GM21737 (cell line): ENCODE measurements at regions not wholly inside any gene's neighbourhood (a gene's known extent, or its start where the extent isn't known, plus 50 kb on each side); places are given as distances from the start of the nearest gene placed in this dataset.

ENCODE experiments used
- ATAC-seq: cut with Tn5 transposase; IDR thresholded peaks from one replicate; pipeline ENCODE4 v1.9.1; 2021; ENCODE audit warnings: mild to moderate bottlenecking, moderate library complexity; ENCODE audit not compliant: unreplicated experiment

DNA sequence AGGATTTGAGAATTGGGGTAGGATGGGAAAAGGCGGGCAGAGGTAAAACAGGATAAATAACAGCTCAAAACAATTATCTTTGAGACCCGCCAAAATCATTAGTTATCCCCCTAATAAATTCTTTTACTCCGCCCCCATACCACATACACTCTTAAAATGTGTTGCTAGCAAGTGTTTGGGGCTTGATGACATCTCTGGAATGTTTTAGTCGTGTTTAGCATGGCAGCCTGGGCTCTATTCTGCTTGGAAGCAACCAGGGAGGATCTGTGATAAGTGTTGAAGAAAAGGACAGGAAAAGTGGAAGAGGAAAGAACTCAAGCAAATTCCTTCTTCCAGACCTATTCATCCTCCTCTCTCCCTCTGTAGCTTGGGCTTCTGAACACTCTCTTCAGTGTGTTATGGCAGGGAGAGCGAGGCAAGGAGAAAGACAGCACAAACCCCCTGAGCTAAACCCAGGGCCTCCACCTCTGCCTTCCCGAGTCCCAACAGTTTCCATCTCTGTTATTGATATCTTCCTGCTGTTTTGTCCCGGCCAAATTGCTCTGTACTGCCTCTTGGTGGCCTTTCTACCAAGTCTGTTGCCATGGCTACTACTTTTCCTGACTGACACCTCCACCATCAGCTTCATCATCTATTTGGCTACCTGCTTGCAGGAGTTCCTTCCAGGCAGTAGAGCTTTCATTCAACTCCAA, 135.8 kb downstream of the RPL22L1 start:
- ATAC-seq = no peak

DNA sequence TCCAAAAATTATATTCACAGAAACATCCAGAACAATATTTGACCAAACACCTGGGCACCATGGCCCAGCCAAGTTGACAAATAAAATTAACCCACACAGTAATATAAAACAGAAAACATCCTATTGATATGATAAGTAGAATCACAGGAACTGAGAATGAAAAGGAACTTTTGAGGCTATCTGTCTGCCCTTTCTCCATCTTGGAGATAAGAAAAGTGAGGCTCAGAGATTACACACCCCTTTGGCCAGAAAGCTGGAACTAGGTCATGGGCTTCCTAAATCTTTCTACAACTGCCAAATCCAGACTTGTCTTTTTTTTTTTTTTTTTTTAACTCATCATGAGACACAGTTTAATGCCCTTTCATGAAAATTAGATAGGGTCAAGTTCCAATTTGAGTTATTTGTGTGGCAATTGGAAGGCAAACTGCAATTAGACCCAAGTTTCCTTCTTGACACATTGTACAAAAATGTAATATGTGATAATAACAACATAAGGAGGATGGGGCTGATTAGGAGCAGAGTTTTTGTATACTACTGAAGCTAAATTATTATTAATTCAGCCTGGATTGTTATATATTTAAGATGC, 137.2 kb downstream of the RPL22L1 start:
- ATAC-seq = no peak

DNA sequence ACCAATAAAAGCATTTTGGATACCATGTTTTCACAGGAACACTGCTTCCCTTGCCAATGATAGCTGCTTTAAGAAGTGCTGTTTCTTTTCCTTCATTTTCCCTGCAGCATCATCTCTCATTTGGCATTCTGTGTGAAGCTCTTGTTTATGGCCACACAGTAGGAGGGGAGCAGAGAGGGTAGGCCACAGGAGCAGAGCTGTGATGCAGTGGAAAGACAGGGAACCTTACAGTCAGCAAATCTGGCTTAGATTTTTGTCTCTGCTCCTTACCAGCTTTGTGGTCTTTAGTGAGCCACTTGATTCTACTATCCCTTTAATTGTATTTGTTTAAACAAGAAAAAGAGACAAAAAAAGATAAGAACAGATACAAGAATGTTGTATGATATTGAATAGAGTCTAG, 138.7 kb downstream of the RPL22L1 start:
- ATAC-seq = no peak

DNA sequence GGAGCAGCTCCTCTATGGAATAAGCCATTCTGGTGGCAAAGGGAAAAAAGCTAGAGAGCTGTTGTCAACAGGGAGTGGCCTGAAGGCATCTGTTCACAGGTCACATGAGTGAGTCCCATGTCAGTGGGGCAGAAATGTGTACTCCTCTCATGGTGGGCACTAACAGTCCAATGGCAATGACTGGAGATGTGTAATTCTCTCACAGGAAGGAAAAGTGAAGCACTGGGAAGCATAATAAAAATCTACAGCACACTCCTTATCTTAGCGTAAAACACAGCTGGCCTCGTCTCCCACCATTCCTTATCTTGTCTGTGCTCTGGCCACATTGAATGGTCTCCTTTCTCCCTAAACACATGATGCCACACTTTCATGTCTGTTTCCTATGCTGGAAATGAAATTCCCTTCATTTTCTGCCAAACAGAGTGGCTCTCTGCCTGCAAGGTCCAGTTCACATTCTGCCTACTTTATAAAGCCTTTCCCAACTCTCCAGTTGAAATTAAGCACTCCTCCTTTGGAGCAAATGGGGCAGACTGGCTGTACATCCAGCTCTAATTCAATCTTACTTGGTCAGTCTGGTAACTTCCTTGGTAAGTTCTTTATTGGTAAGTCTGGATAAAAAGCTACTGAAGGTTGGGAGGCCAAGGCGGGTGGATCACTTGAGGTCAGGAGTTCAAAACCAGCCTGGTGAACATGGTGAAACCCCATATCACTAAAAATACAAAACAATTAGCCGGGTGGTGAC, 139.8 kb downstream of the RPL22L1 start:
- ATAC-seq = no peak

DNA sequence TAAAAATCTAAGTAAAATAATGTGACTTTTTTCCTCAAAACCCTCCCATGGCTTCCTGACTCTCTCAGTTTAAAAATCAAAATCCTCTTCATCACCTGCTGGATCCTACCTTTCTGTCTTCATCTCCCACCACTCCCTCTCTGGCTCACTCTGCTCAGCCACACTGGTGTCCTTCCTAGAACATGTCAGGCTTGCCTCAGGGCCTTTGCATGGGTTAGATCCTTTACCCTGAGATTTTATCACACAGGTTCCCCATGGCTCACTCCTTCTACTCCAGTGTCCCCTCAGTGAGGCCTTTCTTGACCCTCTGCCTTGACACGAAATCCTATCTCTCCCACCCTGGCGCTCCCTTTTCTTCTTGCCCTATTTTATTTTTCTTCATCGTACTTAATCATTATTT, 141.8 kb downstream of the RPL22L1 start:
- no peak for ATAC-seq

DNA sequence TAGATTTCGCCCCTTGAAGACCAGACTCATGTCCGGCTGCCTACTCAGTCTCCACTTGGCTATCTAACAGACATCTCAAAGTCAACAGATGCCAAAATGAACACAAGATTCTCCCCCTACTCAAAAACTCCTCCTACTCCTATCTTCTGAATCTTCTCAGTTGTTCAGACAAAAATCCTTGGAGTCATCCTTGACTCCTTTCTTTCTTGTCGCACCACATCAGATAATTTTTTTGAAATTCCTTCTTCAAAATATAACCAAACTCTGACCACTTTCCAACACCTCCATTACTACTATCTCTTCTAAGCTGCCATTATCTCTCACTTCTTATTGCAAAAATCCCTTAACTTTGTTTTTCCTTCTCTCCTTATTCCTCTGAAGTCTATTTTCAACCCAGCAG, 141.9 kb upstream of the SLC7A14 start:
- ATAC-seq = no peak

DNA sequence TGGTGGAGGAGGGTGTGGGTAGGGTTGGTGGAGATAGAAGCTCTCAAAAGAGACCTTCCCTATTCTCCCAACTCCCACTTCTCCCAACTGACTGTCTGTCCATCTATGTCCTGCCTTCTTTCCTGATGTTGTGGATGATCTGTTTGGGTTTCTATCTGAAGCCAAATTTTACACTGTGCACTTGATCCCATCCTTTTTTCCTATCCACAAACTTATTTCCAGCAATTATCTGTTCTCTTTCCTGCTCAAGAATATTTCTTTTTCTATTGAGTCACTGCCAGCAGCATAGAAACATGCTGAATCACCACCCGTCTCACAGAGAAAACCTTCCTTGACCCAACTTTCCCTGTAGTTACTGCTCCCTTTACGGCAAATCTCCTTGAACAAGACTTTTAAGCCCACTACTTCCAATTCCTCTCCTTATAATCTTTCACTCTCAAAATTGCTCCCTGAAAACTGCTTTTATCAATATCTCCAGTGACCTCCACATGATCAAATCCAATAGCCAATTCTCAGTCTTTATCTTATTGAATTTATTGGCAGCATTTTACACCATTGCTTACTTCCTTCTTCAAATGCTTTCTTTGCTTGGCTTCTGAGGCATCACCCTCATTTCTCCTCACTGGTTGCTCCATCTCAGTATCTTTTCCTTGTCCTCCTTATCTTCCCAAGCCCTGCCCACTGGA, 141.2 kb upstream of the SLC7A14 start:
- no peak for ATAC-seq

DNA sequence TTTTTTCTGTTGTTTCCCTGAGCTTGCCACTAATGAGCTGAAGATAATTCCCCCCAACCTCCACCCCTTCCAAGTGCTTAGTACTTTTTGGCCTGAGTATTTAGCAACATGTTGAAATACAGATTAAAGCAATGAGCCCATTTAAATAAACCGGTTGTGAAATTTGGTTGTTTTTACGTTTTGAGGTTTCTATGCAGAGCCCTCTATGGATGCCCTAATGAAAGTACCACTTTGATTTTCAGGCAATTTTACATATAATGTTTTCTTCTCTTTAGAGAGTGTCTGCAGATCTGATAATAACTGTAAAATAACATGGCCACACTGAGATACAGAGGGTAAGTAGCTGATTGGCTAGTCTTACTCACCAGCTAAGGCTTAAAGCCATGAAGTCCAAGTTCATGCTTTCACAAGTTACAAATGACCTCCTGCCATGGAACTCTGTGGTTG, 139.4 kb upstream of the SLC7A14 start:
- ATAC-seq = no peak

DNA sequence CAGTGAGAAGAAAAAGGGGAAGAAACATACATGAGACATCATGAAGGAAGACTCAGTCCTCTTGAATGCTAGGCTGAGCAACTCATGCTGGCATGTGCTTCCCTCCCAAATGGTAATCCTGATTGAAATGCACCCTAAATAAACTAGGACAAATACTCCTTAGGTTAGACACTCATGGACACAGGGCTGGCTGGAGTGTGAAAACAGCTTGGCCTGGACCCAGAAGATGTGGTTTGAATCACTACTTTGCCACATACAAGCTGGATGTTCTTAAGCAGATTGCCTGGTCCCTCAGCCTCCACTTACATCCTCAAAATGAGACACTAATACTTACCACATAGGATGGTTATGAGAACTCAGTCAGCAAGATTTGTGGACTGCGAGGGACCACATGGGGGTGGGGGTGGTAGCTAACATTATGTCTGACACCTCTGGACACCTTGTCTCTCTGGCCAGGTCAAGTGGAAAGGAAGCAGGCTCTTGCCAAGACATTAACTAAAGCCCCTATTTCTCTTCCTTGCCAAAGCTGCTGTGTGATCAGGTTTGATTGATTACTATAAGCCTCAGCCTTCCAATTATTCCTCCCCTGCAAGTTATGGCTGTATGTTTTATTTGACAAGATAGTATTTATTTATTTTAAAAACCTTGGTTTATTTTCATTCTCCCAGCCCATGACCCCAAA, 138.9 kb upstream of the SLC7A14 start:
- ATAC-seq = no peak

DNA sequence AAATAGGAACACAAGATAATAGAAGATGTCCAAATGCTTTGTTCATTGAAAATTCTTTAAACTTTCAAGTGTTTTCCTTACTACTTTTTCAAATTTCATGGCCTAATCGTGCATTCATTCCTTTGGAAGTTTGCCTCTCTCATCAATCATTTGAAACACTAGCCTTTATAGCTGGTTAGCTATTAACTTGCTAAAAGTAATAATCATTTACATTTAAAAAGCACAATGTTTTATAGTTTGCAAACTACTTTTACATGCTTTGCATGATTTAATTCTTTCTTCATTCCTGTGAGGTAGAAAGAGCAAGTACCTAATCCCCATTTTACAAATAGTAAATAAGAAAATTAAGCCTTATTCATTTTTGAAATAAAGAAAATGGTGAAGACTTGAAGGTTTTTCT, 137.4 kb upstream of the SLC7A14 start:
- ATAC-seq = no peak

DNA sequence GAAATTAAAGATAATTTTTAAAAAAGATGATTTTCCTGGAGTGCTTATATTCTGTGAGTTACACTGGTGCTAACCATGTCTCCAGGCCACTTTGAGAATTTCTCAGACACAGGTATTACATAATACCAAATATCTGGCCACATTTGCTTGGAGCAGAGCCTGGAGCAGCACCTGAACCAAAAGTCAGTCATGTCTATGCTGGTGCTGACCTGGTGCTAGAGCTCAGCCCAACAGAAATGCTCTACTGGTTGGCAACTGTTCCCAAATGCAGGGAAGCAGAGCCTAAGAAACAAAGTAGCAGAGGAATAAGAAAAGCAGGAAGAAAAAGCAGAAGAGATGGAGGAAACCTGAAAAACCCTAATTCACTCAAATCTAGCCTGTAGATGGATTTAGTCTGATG, 135.7 kb upstream of the SLC7A14 start:
- ATAC-seq = no peak

DNA sequence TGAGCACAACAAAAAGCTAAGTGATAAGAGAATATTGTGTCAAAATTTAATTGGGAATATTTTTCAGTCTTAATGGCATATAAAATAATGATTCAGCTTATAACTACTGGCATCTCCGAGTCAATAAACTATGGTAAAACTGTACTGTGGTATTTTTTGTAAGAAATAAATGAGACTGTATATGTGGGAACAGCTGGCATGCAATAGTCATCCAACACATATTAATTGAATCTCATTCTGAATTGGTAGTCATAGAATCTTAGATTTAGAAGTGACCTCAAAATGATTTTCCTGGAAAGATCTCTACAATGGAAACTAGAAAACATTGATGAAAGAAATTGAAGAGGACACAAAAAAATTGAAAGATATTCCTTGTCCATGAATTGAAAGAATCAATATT, 133.4 kb upstream of the SLC7A14 start:
- no peak for ATAC-seq

DNA sequence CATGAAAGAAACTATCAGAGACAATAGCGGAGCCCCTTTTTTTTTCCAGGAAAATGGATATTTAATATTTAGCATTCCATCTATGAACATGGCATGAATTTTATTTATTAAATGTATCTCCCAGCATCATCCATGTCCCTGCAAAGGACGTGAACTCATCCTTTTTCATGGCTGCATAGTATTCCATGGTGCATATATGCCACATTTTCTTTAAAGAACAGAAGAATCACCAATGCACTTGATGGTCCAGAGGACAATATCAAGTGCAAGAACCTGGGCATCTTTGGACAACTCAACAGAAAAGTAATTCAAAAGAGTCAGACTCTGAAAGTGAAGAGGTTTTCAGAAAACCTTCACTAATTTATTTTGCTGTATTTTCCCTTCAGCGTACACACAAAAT, 133.0 kb upstream of the SLC7A14 start:
- no peak for ATAC-seq

DNA sequence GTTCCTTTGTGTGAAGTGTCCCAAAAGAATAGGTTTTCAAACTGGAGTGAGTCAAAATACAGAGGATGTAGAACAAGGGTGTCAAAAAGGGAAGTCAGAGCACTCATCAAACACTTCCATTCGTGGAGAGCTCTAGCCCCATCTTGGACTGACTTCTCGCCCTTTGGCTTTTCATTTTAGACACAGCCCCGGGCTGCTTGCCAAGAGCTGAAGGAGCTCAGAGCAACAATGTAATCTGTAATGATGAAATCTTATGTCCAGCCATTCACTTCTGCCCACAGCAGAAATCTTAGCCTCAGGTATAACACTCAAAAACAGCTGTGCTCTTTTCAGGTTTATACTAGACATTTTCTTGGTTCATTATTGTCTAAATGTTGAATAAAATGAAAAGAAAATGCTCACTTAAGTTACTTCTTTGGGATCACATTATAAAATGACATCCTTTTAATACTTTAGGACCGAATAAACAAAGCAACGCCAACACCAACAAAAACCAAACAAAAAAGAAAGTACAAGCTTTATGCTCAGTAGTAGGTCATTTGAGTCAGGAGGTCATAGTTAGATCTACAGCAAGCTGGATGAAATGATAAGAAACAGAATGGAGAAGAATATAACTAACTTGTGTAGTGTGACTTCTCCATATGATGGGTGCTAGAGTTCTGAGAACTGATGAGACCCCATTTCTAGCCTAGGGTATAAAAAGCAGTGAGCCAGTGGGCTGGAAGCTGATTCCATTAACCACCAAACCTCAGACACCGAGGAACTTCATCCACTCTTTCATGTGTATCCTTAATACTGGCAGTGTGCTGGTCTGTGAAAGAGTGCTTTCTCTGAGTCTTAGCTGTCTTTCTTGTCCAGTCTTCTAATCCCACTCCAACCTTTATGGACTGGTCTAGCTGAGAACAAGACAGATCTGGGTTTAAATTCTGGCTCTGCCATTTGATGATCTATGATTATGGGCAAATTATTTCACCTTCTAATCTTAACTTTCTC, 131.8 kb upstream of the SLC7A14 start:
- no peak for ATAC-seq

DNA sequence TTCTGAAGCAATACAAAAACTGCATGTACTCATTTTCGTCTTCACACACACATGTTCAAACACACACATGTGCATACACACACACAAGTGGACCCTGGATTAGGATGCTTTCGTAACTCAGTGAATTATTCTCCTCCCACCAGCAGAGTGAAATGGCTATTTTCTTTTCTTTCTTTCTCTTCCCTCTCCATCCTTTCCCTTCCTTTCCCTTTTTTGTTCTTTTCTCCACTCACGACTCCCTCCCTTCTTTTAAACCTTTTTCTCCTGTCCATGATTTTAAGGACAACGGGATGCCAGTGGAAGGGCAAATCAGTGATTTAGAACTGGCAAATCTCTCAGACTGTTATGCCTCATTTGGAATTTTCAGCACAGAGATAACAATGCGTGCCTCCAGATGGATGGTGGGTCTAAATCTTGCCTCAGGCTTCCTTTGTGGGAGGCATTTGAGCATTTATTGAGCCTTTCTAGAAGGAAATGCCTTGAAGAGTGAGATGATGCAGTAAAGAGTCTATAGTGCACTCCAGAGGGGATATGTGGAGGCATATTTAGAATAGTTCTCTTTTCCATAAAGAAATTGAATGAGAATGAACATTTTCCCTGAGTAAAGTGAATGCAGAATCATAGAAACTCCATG, 130.4 kb upstream of the SLC7A14 start:
- no peak for ATAC-seq

DNA sequence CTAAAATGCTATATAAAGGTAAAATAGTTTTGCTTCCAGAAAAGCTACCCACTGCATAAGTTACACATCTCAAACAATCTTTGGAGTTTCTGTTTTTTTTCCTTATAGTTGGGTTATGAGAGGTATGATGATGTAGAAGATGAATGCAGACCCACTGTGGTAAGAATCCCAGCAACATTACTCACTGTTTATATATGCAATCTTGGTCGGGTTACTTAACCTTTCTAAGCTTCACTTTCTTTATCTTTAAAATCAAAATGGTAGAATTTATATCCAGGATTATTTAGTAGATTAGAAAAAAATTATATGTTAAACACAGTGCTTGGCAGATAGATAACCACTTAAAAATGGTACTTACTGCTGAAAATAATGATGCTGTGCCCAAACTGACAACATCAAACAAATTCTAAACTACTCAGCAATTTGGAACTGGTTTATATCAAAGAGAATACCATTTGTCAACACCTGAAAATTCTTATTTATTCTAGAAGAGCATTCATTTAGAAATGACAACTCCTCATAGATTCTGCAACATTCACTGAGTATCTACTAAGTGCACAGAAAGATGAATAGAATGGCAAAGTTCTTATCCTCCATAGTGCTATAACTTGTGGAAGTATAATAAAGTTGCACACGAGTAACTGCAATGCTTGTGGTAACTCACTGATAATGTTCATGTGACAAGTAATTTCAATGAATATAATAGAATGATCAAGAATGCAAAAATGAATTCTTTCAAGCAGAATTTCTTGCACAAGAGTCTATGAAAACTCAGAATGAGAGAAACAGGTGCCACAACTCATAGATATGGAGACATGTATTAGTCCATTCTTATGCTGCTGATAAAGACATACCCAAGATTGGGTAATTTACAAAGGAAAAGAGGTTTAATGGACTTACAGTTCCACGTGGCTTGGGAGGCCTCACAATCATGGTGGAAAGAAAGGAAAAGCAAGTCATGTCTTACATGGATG, 129.0 kb upstream of the SLC7A14 start:
- no peak for ATAC-seq

DNA sequence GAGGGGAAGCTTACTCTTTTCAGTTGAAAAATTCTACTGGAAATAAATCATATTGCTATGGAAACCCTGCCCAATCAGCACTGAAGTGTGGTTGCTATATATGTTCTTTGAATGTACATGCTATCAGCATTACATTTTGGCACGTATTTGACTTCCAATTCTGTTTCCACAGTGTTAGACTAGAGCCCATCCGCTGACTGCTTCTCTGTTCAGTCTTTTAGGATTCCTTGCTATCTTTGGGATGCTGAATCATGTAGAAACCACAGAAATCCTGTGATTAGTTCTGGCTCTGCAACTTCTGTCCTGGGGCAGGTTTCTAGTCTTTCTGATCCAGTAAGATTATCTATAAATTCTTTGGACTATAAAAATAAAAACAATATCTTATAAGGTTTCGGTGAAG, 128.2 kb upstream of the SLC7A14 start:
- ATAC-seq = no peak

DNA sequence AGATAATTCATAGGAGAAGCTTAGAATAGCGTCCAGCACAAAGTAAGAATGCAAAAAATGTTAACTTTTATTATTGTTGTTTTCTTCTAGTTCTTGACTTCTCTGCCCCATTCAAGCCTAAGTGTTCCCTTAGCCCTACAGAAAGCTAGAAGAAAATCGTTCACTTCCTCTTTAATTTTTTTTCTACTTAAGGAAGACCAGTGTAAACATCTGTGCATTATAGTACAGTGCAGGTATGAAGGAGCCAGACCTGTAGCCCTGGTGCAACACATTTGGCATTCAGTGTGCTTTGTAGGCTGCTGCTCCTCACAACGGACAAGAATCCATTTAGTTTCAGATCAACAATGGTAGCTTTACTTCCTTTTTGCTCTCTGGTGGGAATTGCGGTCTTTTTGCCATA, 127.8 kb upstream of the SLC7A14 start:
- ATAC-seq = no peak
